HFFc6 (cell line): ENCODE measurements at regions not wholly inside any gene's neighbourhood (a gene's known extent, or its start where the extent isn't known, plus 50 kb on each side); places are given as distances from the start of the nearest gene placed in this dataset.

Experiments
- DNase-seq: peaks from one replicate; pipeline ENCODE4 v3.0.0-alpha.2; 2018
- H3K27ac Mint-ChIP-seq: 2 replicates; pipeline ENCODE4 v1.8.0; 2020; ENCODE audit warnings: mild to moderate bottlenecking, mixed read lengths
- H3K27me3 Mint-ChIP-seq: 2 replicates; pipeline ENCODE4 v1.8.0; 2021; ENCODE audit warnings: mild to moderate bottlenecking, moderate library complexity, mixed read lengths; ENCODE audit not compliant: insufficient read depth
- H3K36me3 Mint-ChIP-seq: 2 replicates; pipeline ENCODE4 v1.8.0; 2021; ENCODE audit warnings: low read depth, mixed read lengths
- H3K4me1 Mint-ChIP-seq: 2 replicates; pipeline ENCODE4 v1.8.0; 2020; ENCODE audit warnings: low read depth, mixed read lengths
- H3K4me3 Mint-ChIP-seq: 2 replicates; pipeline ENCODE4 v1.8.0; 2020; ENCODE audit warnings: mild to moderate bottlenecking, moderate library complexity, mixed read lengths
- H3K9me3 Mint-ChIP-seq: 2 replicates; pipeline ENCODE4 v1.8.0; 2020; ENCODE audit warnings: mild to moderate bottlenecking, mixed read lengths
- TF ChIP-seq, protein P1 (sequence below): fragments of 200-600 bp; sonication (generic); IDR thresholded peaks from 2 replicates; pipeline ENCODE4 v1.5.0; 2021; ENCODE audit warnings: antibody characterized with exemption, mild to moderate bottlenecking

DNA sequence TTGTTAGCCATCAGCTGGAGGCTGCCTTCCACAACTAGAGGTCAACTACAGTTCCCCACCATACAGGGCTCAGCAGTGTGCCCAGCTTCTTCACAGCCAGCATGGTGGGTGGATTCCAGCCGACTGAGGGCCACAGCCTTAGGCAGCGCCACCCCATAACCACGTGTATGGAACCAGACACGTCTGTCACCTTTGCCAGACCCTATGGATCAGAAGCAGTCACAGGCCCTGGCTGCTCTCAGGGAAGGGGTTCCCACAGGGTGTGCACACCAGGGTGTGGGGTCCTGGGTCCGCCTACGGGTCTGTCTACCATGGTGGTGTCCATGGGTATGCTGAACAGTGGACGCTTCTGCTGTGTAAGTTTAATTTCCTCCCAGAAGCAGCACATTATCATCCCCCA lies 265.0 kb upstream of the FOXF1 start:
- Mint-ChIP-seq H3K27ac (no peak overlapping the region), H3K27me3 (peaks cover 62% of the 10 kb centered on the region), H3K36me3 (no peaks in the 10 kb centered on the region), H3K4me3 (no peak overlapping the region), H3K4me1 (peaks cover 4% of the 10 kb centered on the region; the same call in 1 of the 2 replicates), H3K9me3 (no peaks in the 10 kb centered on the region)
- DNase-seq = no peak
- TF ChIP-seq, protein P1, sequence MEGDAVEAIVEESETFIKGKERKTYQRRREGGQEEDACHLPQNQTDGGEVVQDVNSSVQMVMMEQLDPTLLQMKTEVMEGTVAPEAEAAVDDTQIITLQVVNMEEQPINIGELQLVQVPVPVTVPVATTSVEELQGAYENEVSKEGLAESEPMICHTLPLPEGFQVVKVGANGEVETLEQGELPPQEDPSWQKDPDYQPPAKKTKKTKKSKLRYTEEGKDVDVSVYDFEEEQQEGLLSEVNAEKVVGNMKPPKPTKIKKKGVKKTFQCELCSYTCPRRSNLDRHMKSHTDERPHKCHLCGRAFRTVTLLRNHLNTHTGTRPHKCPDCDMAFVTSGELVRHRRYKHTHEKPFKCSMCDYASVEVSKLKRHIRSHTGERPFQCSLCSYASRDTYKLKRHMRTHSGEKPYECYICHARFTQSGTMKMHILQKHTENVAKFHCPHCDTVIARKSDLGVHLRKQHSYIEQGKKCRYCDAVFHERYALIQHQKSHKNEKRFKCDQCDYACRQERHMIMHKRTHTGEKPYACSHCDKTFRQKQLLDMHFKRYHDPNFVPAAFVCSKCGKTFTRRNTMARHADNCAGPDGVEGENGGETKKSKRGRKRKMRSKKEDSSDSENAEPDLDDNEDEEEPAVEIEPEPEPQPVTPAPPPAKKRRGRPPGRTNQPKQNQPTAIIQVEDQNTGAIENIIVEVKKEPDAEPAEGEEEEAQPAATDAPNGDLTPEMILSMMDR = no peak

DNA sequence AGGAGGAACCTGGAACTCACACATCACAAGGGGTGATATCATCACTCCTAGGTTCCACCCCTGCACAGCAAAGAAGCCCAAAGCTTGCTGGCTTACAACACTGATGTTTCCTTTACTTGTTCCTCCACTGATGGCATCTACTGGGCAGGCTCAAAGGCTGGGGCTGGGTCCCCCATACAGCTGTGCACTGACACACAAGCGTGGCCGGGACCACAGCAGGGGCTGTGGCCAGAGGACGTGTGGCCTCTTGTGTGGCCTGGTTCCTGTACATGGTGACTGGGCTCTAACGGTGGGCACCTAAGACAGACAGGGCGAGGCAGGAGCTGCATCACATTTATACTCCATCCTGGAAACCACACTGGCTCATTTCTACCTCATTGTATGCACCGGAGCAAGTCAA lies 264.4 kb upstream of the FOXF1 start:
- no peak overlapping the region for H3K4me3 Mint-ChIP-seq
- peaks cover 57% of the 10 kb centered on the region for H3K27me3 Mint-ChIP-seq
- TF ChIP-seq, protein P1 = no peak
- H3K9me3 Mint-ChIP-seq = no peaks in the 10 kb centered on the region
- H3K36me3 Mint-ChIP-seq = no peaks in the 10 kb centered on the region
- DNase-seq = no peak
- no peak overlapping the region for H3K27ac Mint-ChIP-seq
- H3K4me1 Mint-ChIP-seq = peaks cover under 1% of the 10 kb centered on the region; the same call in 1 of the 2 replicates

DNA sequence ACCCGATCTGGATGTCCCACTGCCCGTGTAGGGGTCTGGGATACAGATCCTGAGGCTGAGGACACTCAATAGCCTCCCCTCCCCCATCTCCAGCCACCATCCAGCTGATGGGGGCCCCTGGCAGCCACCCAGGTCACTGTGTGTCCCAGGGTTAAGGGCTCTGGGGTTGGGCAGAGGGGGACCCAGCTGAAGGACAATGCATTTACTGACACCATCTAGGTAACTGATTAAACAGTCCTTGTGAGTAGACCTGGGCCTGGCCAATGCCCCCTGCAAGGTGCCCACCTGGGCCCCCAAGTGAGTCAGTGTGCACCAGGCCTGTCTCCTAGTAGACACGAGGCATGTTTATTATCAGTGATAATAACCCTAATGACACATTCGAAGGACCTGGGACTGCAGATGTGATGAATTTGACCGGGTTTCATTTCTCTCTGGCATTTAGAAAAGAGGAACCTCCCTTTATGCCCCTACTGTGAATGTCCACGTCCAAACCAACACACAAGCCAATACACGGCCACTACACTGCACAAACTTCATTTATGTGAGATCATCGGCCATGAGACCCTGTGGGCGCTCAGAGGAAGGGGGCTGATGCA lies 261.9 kb upstream of the FOXF1 start:
- H3K27me3 Mint-ChIP-seq = peaks cover 47% of the 10 kb centered on the region
- H3K4me1 Mint-ChIP-seq = no peaks in the 10 kb centered on the region
- TF ChIP-seq, protein P1 = no peak
- no peak for DNase-seq
- no peak overlapping the region for H3K27ac Mint-ChIP-seq
- H3K36me3 Mint-ChIP-seq = no peaks in the 10 kb centered on the region
- no peaks in the 10 kb centered on the region for H3K9me3 Mint-ChIP-seq
- no peak overlapping the region for H3K4me3 Mint-ChIP-seq

DNA sequence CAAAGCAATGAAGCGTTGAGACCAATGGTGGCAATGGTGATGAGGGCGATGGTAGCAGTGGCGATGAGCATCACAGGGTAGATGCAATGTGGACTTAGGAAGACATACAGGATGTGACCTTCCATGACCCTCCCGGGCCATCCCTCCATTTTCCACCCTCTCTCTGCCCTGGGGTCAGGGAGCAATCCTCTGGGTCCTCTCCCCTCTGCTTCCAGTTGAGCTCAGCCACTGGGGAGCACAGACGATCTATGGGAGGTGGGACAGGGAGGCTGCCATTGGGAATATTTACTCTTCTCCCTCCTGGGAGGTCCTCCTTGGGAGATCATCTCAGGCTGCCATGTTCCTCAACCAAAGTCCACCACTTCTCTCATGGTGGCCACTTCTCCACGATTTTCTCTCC lies 260.7 kb upstream of the FOXF1 start:
- no peaks in the 10 kb centered on the region for H3K36me3 Mint-ChIP-seq

DNA sequence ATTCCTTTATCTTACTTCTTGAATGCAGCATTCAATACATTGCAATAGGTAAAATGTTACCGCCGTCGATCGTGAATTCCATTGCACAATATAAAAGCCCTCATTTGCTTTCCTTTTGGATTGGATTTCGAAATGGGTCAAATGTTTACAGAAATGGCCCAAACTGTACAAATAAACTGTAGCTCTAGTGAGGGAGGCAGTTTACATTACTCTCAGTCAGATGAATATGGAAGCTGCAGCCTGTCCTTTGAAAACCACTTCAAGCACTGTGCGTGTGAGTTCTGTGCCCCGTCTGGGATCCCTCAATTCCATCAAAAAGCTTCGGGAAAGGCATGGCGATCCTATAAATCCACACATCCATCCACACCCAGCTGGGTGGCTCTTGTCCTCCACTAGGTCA lies 258.6 kb upstream of the FOXF1 start:
- no peaks in the 10 kb centered on the region; the same call in 1 of the 2 replicates for H3K9me3 Mint-ChIP-seq
- no peaks in the 10 kb centered on the region for H3K4me1 Mint-ChIP-seq
- H3K27ac Mint-ChIP-seq = no peak overlapping the region
- H3K4me3 Mint-ChIP-seq = no peak overlapping the region
- peaks cover 6% of the 10 kb centered on the region; the same call in 1 of the 2 replicates for H3K36me3 Mint-ChIP-seq
- TF ChIP-seq, protein P1 = no peak
- no peak for DNase-seq
- peaks cover 40% of the 10 kb centered on the region for H3K27me3 Mint-ChIP-seq

More for the DNA sequence above, 260.7 kb upstream of the FOXF1 start:
- Mint-ChIP-seq H3K4me3 (no peak overlapping the region), H3K27ac (no peak overlapping the region), H3K27me3 (peaks cover 40% of the 10 kb centered on the region), H3K4me1 (no peaks in the 10 kb centered on the region), H3K9me3 (no peaks in the 10 kb centered on the region)
- TF ChIP-seq, protein P1 = no peak
- DNase-seq = no peak
